HG02852 (cell line): ENCODE measurements at regions not wholly inside any gene's neighbourhood (a gene's known extent, or its start where the extent isn't known, plus 50 kb on each side); places are given as distances from the start of the nearest gene placed in this dataset.
"Not testable (repeated sequence)": the region's sequence is repeated elsewhere in the genome, so short reads cannot be mapped to it uniquely, and the experiment has no call there.

ENCODE experiments used
- ATAC-seq: cut with Tn5 transposase; IDR thresholded peaks from one replicate; pipeline ENCODE4 v1.9.1; 2021; ENCODE audit warnings: mild to moderate bottlenecking, moderate library complexity; ENCODE audit not compliant: unreplicated experiment

DNA sequence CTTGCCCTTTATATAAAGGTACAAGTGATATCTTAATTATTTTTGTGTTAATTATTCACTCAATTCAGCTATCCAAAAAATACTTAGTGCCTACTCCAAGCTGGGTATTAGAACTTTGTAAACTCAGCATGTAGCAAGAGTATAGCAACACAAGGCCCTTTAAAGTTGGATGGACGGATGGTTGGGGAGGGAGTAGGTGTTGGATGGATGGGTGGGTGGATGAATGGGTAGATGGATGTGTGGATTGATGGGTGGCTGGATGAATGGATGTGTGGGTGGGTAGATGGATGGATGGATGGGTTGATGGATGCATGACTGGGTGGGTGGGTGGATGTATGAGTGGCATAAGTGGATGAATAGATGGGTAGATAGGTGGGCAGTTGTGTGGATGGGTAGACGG is 211.5 kb downstream of the BANP start:
- ATAC-seq, result not testable (repeated sequence)

DNA sequence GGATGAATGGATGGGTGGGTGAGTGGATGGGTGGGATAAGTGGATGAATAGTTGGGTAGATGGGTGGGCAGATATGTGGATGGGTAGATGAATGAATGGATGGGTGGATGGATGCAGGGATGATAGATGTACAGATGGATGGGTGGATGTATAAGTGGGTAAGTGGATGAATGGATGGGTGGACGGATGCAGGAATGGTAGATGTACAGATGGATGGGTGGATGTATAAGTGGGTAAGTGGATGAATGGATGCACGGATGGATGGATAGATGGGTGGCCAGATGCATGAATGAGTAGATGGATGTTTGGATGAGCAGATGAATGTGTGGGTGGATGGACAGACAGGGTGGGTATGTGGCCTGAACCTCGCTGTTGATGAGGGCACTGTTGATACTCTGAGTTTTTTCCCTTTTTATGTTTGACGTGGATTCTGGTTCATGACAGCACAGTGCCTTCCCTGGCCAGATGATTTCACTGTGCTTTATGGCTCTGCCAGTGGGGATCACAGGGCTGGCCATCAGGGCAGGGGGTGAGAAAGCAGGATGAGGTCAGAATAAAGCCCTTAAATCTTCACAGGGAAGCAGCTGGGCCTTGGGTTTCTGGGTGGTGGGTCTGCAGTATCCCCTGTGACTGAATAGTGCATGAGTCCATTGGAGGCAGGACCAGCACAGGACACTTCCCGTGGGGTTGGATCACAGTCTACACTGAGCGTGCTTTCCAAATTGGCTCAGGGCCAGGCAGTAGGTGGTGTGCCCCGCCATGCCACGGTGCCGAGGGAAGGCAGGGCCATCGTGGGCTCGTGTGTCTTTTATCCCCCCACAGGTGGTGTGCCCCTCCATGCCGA is 213.2 kb downstream of the BANP start:
- not testable (repeated sequence) for ATAC-seq

DNA sequence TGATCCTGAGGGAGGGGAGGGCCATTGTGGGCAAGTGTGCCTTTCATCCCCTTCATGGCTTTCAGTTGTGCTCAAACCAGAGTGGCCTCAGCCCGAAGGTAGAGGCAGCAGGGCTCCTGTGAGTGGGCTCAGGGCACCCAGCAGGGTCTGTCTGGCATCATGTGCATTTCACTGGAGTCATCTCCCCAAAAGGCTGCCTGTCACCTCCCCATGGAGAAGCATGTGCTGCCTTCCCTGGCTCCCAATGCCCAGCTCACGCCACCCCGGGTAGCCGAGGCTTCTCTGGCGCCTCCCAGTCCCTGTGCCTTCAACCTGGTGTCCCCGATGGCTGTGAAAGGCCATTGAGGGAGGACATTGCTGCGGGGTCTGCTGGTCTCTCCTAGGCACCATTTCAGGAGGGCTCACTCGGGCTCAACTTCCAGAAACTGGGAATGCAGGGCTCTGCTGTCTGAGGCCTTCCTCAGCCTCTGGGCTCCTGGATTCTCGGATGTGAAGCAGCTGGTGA is 213.9 kb downstream of the BANP start:
- ATAC-seq, result not testable (repeated sequence)

- ATAC-seq, result not testable (repeated sequence)
Observed at GRCh38 chr16:88165683-88166082, 214.4 kb downstream of the BANP start.

- ATAC-seq, result not testable (repeated sequence)
Observed at GRCh38 chr16:88166209-88166773, 215.1 kb downstream of the BANP start.

GRCh38 chr16:88167798-88168556 is 214.8 kb upstream of the ZNF469 start:
- not testable (repeated sequence) for ATAC-seq

- ATAC-seq, result not testable (repeated sequence)
Observed at GRCh38 chr16:88168557-88168949, 214.2 kb upstream of the ZNF469 start.

- ATAC-seq, result not testable (repeated sequence)
Observed at GRCh38 chr16:88169136-88169830, 213.5 kb upstream of the ZNF469 start.

DNA sequence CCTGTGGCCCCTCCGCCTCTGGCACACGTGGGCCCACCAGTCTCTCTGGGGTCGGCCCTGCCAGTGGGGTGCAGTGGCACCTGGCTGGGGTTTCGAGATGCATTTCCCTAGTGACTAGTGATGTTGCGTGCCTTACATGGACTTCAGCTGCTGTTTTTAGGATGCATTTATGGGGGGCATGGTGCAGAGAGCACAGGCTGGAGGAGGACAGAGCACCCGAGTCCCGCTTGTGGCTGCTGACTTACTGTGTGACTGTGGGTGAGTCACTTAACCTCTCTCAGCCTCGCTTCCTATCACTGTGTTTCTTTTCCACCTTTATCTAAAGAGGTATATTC is 213.0 kb upstream of the ZNF469 start:
- ATAC-seq, result not testable (repeated sequence)

- ATAC-seq, result no peak
Observed at GRCh38 chr16:88170528-88170991, 212.2 kb upstream of the ZNF469 start.

- not testable (repeated sequence) for ATAC-seq
Observed at GRCh38 chr16:88171126-88171525, 211.6 kb upstream of the ZNF469 start.

- ATAC-seq, result not testable (repeated sequence)
Observed at GRCh38 chr16:88176184-88176583, 206.6 kb upstream of the ZNF469 start.

GRCh38 chr16:88176591-88177180 is 206.1 kb upstream of the ZNF469 start:
- ATAC-seq, result not testable (repeated sequence)

GRCh38 chr16:88178251-88178650 is 204.5 kb upstream of the ZNF469 start:
- not testable (repeated sequence) for ATAC-seq

GRCh38 chr16:88178896-88179295 is 203.9 kb upstream of the ZNF469 start:
- ATAC-seq, result not testable (repeated sequence)

DNA sequence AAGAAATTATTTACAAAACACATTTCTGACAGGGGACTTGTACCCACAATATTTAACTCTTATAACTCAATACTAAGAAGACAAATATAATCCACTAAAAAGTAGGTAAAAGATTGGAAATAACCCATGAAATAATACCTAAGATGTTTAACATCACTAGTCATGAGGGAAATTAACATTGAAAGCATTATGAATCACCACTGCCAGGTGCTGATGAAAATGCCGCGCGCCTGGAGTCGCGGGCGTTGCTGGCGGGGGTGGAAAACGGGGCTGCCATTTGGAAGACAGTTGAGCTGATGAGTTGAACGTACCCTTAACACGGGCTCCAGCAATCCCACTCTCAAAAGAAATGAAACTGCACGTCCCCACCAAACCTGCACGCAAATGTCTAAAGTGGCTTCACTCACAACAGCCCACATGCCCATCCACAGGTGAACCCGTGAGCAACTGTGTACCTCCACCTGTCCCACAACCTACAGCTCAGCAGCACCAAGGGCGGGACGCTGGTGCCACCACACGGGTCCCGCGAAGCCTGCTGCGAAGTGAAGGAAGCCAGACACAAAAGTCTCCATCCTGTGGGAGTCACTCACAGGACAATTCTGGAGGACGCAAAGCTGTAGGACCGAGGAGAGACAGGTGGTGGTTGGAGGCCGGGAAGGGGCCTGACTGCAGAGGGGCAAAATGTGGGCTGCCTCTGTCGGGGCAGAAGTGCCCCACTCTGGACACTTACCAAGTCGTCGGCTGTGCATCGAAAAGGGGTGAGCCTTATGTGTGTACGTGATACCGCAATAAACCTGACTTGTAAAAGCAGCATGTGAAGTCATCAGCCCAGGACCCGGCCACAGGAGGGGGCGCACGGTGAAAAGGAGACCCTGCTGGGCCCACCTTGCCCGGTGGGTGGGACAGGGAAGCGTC is 199.5 kb upstream of the ZNF469 start:
- ATAC-seq, result not testable (repeated sequence)

DNA sequence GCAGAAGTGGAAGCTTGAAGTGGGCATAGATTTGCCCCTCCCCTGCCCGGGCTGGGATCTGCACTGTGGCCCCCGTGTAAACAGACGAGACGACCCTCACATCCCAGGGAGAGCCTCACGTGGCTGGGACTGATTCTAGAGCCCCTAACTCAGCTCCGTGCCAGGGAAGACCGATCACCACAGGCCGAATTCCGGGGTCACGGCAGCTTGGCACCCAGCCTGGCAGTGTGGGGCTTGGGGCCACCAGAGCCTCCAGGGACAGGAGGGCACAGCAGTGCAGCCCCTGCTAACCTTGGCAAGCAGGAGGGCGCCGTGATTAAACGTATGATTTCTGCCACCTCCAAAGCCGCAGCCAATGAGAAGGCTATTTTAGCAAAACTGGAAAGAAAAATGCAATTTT is 198.7 kb upstream of the ZNF469 start:
- ATAC-seq, result not testable (repeated sequence)

GRCh38 chr16:88184566-88185355 is 198.0 kb upstream of the ZNF469 start:
- ATAC-seq, result not testable (repeated sequence)
